ENCODE measurements at regions not wholly inside any gene's neighbourhood (a gene's known extent, or its start where the extent isn't known, plus 50 kb on each side); places are given as distances from the start of the nearest gene placed in this dataset.

GRCh38 chrX:43469391-43470054, 186.6 kb upstream of the MAOA start:
- no peak for TF ChIP-seq CTCF (IDR thresholded peaks at IDR 0.05; ENCODE audit: low read depth, low read length, missing input control)
- TF ChIP-seq GABPA (IDR thresholded peaks at IDR 0.05 in 1 of 2, conservative IDR thresholded peaks at IDR 0.05 in 1 of 2): no peak
- no peak for TF ChIP-seq TAF1 (conservative IDR thresholded peaks at IDR 0.05)
- TF ChIP-seq RAD21 (IDR thresholded peaks at IDR 0.05): no peak
- TF ChIP-seq YY1 (IDR thresholded peaks at IDR 0.05): no peak
- no peak for TF ChIP-seq ZBTB33 (IDR thresholded peaks at IDR 0.05)

All from liver (tissue), 3 donors.